ENCODE measurements at regions not wholly inside any gene's neighbourhood (a gene's known extent, or its start where the extent isn't known, plus 50 kb on each side); places are given as distances from the start of the nearest gene placed in this dataset.

DNA sequence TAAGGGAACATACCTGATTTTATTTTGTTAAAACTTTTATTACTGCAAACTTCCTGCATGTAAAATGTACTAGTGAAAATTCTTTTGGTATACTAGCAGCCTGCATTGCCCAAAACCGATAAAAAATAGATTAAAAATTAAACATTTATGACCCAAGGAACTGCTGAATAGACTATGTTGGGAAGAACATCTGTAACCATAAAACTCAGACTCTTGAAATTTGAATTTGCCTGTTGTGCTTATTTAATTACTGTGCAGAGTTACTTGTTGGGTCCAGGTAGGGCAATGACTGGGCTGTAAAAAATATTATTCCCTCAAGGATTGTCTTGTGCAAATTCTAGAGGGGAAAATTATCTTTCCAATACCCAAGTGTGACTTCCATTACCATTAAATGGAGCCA is 193.5 kb upstream of the PITRM1 start:
- TF ChIP-seq, protein P1, sequence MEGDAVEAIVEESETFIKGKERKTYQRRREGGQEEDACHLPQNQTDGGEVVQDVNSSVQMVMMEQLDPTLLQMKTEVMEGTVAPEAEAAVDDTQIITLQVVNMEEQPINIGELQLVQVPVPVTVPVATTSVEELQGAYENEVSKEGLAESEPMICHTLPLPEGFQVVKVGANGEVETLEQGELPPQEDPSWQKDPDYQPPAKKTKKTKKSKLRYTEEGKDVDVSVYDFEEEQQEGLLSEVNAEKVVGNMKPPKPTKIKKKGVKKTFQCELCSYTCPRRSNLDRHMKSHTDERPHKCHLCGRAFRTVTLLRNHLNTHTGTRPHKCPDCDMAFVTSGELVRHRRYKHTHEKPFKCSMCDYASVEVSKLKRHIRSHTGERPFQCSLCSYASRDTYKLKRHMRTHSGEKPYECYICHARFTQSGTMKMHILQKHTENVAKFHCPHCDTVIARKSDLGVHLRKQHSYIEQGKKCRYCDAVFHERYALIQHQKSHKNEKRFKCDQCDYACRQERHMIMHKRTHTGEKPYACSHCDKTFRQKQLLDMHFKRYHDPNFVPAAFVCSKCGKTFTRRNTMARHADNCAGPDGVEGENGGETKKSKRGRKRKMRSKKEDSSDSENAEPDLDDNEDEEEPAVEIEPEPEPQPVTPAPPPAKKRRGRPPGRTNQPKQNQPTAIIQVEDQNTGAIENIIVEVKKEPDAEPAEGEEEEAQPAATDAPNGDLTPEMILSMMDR (IDR thresholded peaks at IDR 0.05) = no peak
- TF ChIP-seq EP300 (IDR thresholded peaks at IDR 0.05) (no peak), POLR2AphosphoS5 (IDR thresholded peaks at IDR 0.05) (no peak), POLR2A (IDR thresholded peaks at IDR 0.05) (no peak)

Measured in stomach (tissue), 4 donors.